HG02763 (cell line): ENCODE measurements at regions not wholly inside any gene's neighbourhood (a gene's known extent, or its start where the extent isn't known, plus 50 kb on each side); places are given as distances from the start of the nearest gene placed in this dataset.

Experiments
- ATAC-seq: cut with Tn5 transposase; IDR thresholded peaks from one replicate; pipeline ENCODE4 v1.9.1; 2021; ENCODE audit warnings: mild to moderate bottlenecking, moderate library complexity; ENCODE audit not compliant: unreplicated experiment

GRCh38 chr2:120894966-120895365 is 159.3 kb downstream of the GLI2 start:
- no peak for ATAC-seq

- no peak for ATAC-seq
These were observed 160.5 kb downstream of the GLI2 start for GRCh38 chr2:120896126-120896525.

- no peak for ATAC-seq
These were observed 161.2 kb downstream of the GLI2 start for GRCh38 chr2:120896901-120897300.

GRCh38 chr2:120897399-120897798 is 161.7 kb downstream of the GLI2 start:
- no peak for ATAC-seq

GRCh38 chr2:120898496-120898895 is 162.8 kb downstream of the GLI2 start:
- ATAC-seq: no peak

- no peak for ATAC-seq
These were observed 163.5 kb downstream of the GLI2 start for GRCh38 chr2:120898961-120899750.

GRCh38 chr2:120899771-120900170 is 164.1 kb downstream of the GLI2 start:
- ATAC-seq: no peak

GRCh38 chr2:120901201-120901600 is 165.5 kb downstream of the GLI2 start:
- no peak for ATAC-seq

GRCh38 chr2:120902592-120902991 is 166.9 kb downstream of the GLI2 start:
- no peak for ATAC-seq

GRCh38 chr2:120904379-120904778 is 168.7 kb downstream of the GLI2 start:
- ATAC-seq: no peak

- ATAC-seq: no peak
These were observed 169.2 kb downstream of the GLI2 start for GRCh38 chr2:120904830-120905234.

GRCh38 chr2:120905298-120905697 is 169.6 kb downstream of the GLI2 start:
- ATAC-seq: no peak

- no peak for ATAC-seq
These were observed 170.3 kb downstream of the GLI2 start for GRCh38 chr2:120905824-120906571.

GRCh38 chr2:120906914-120907313 is 171.2 kb downstream of the GLI2 start:
- ATAC-seq: no peak

GRCh38 chr2:120907822-120908221 is 172.2 kb downstream of the GLI2 start:
- no peak for ATAC-seq

- no peak for ATAC-seq
These were observed 172.8 kb downstream of the GLI2 start for GRCh38 chr2:120908314-120908975.

- no peak for ATAC-seq
These were observed 173.4 kb downstream of the GLI2 start for GRCh38 chr2:120909102-120909501.

GRCh38 chr2:120910164-120910563 is 174.5 kb downstream of the GLI2 start:
- no peak for ATAC-seq

GRCh38 chr2:120910956-120911951 is 175.6 kb downstream of the GLI2 start:
- no peak for ATAC-seq
